SJCRH30 (cell line): ENCODE measurements at regions not wholly inside any gene's neighbourhood (a gene's known extent, or its start where the extent isn't known, plus 50 kb on each side); places are given as distances from the start of the nearest gene placed in this dataset.
A peak's percentile ranks its signal among the peaks of the same experiment; 100 is the strongest.

Experiments used
- DNase-seq, 2 experiments: peaks; one replicate each; pipeline ENCODE4 v3.0.0-alpha.2; 2015 to 2020
- H3K27ac ChIP-seq: fragments of 250-450 bp; sonication (Bioruptor Pico); 2 replicates; pipeline ENCODE4 v1.5.1; 2020; ENCODE audit warnings: mild to moderate bottlenecking, moderate library complexity
- H3K27me3 ChIP-seq: fragments of 250-450 bp; sonication (Bioruptor Pico); 2 replicates; pipeline ENCODE4 v1.5.1; 2020; ENCODE audit warnings: mild to moderate bottlenecking, moderate library complexity
- H3K36me3 ChIP-seq: fragments of 250-450 bp; sonication (Bioruptor Pico); 2 replicates; pipeline ENCODE4 v1.5.1; 2020; ENCODE audit warnings: mild to moderate bottlenecking, moderate library complexity
- H3K4me1 ChIP-seq: fragments of 250-450 bp; sonication (Bioruptor Pico); 2 replicates; pipeline ENCODE4 v1.5.1; 2020; ENCODE audit warnings: mild to moderate bottlenecking, moderate library complexity
- H3K4me3 ChIP-seq: fragments of 250-450 bp; sonication (Bioruptor Pico); 2 replicates; pipeline ENCODE4 v1.5.1; 2020; ENCODE audit warnings: mild to moderate bottlenecking, moderate library complexity
- H3K9me3 ChIP-seq: fragments of 250-450 bp; sonication (Bioruptor Pico); replicated peaks from 2 replicates; pipeline ENCODE4 v1.5.1; 2020; ENCODE audit warnings: mild to moderate bottlenecking, moderate library complexity

GRCh38 chr1:95340061-95340460, 106.1 kb downstream of the RWDD3 start:
- no peaks in the 10 kb centered on the region for H3K27me3 ChIP-seq
- no peaks in the 10 kb centered on the region for H3K36me3 ChIP-seq
- no peak overlapping the region for H3K4me3 ChIP-seq
- peak; percentile 15 to 50 for DNase-seq
- H3K9me3 ChIP-seq: 0 out of 2 replicates have a peak, but pooled peaks cover 2% of the 10 kb centered on the region
- H3K4me1 ChIP-seq: no peaks in the 10 kb centered on the region
- no peak overlapping the region for H3K27ac ChIP-seq

- peak; percentile 24 to 58 for DNase-seq
- Histone ChIP-seq H3K9me3 (no peaks in the 10 kb centered on the region), H3K4me3 (no peak overlapping the region), H3K36me3 (no peaks in the 10 kb centered on the region), H3K27ac (no peak overlapping the region), H3K4me1 (peaks cover 11% of the 10 kb centered on the region), H3K27me3 (no peaks in the 10 kb centered on the region)
Measured at GRCh38 chr1:95352767-95353166, 118.8 kb downstream of the RWDD3 start.

GRCh38 chr1:95353194-95353593, 119.2 kb downstream of the RWDD3 start:
- Histone ChIP-seq H3K27ac (no peak overlapping the region), H3K27me3 (no peaks in the 10 kb centered on the region), H3K9me3 (no peaks in the 10 kb centered on the region), H3K4me3 (no peak overlapping the region), H3K36me3 (no peaks in the 10 kb centered on the region), H3K4me1 (peaks cover 11% of the 10 kb centered on the region)
- peak in 1 of 2 experiments; percentile 21 for DNase-seq

GRCh38 chr1:95364546-95364945, 130.5 kb downstream of the RWDD3 start:
- Histone ChIP-seq H3K27ac (no peak overlapping the region), H3K36me3 (no peaks in the 10 kb centered on the region), H3K4me3 (no peak overlapping the region), H3K4me1 (peaks cover 5% of the 10 kb centered on the region; the same call in 1 of the 2 replicates), H3K27me3 (no peaks in the 10 kb centered on the region), H3K9me3 (no peaks in the 10 kb centered on the region)
- no peak for DNase-seq

GRCh38 chr1:95366498-95366897, 132.5 kb downstream of the RWDD3 start:
- peaks cover 5% of the 10 kb centered on the region; the same call in 1 of the 2 replicates for H3K4me1 ChIP-seq
- H3K27me3 ChIP-seq: no peaks in the 10 kb centered on the region
- H3K36me3 ChIP-seq: no peaks in the 10 kb centered on the region
- no peak for DNase-seq
- no peak overlapping the region for H3K4me3 ChIP-seq
- H3K9me3 ChIP-seq: no peaks in the 10 kb centered on the region
- no peak overlapping the region for H3K27ac ChIP-seq

GRCh38 chr1:95368178-95368577, 134.2 kb downstream of the RWDD3 start:
- Histone ChIP-seq H3K4me1 (peaks cover 1% of the 10 kb centered on the region; the same call in 1 of the 2 replicates), H3K27me3 (no peaks in the 10 kb centered on the region), H3K36me3 (no peaks in the 10 kb centered on the region), H3K27ac (no peak overlapping the region), H3K4me3 (no peak overlapping the region), H3K9me3 (no peaks in the 10 kb centered on the region)
- no peak for DNase-seq

- Histone ChIP-seq H3K27ac (no peak overlapping the region), H3K36me3 (no peaks in the 10 kb centered on the region), H3K4me3 (no peak overlapping the region), H3K9me3 (no peaks in the 10 kb centered on the region), H3K4me1 (no peaks in the 10 kb centered on the region), H3K27me3 (no peaks in the 10 kb centered on the region)
- peak; percentile 13 to 36 for DNase-seq
Measured at GRCh38 chr1:95369985-95370690, 136.1 kb downstream of the RWDD3 start.

GRCh38 chr1:95370691-95371562, 136.9 kb downstream of the RWDD3 start:
- Histone ChIP-seq H3K4me1 (no peaks in the 10 kb centered on the region), H3K27ac (no peak overlapping the region), H3K4me3 (no peak overlapping the region), H3K27me3 (no peaks in the 10 kb centered on the region), H3K9me3 (no peaks in the 10 kb centered on the region), H3K36me3 (no peaks in the 10 kb centered on the region)
- DNase-seq: no peak

GRCh38 chr1:95371666-95372282, 137.8 kb downstream of the RWDD3 start:
- Histone ChIP-seq H3K27me3 (no peaks in the 10 kb centered on the region), H3K4me1 (no peaks in the 10 kb centered on the region), H3K36me3 (no peaks in the 10 kb centered on the region), H3K27ac (no peak overlapping the region), H3K9me3 (no peaks in the 10 kb centered on the region), H3K4me3 (no peak overlapping the region)
- DNase-seq: no peak

GRCh38 chr1:95375174-95375573, 141.2 kb downstream of the RWDD3 start:
- Histone ChIP-seq H3K9me3 (no peaks in the 10 kb centered on the region), H3K36me3 (no peaks in the 10 kb centered on the region), H3K4me1 (no peaks in the 10 kb centered on the region), H3K4me3 (no peak overlapping the region), H3K27ac (no peak overlapping the region), H3K27me3 (no peaks in the 10 kb centered on the region)
- DNase-seq: no peak

GRCh38 chr1:95380909-95381308, 146.9 kb downstream of the RWDD3 start:
- DNase-seq: no peak
- H3K4me1 ChIP-seq: no peaks in the 10 kb centered on the region
- peaks cover 4% of the 10 kb centered on the region; the same call in 1 of the 2 replicates for H3K27me3 ChIP-seq
- no peak overlapping the region for H3K4me3 ChIP-seq
- H3K27ac ChIP-seq: no peak overlapping the region
- no peaks in the 10 kb centered on the region for H3K36me3 ChIP-seq
- no peaks in the 10 kb centered on the region for H3K9me3 ChIP-seq

GRCh38 chr1:95382000-95382786, 148.2 kb downstream of the RWDD3 start:
- DNase-seq: no peak
- Histone ChIP-seq H3K4me1 (no peaks in the 10 kb centered on the region), H3K27ac (no peak overlapping the region), H3K27me3 (peaks cover 4% of the 10 kb centered on the region; the same call in 1 of the 2 replicates), H3K4me3 (no peak overlapping the region), H3K36me3 (no peaks in the 10 kb centered on the region), H3K9me3 (no peaks in the 10 kb centered on the region)

- Histone ChIP-seq H3K4me3 (no peak overlapping the region), H3K36me3 (no peaks in the 10 kb centered on the region), H3K4me1 (no peaks in the 10 kb centered on the region), H3K27me3 (peaks cover 4% of the 10 kb centered on the region; the same call in 1 of the 2 replicates), H3K27ac (no peak overlapping the region), H3K9me3 (no peaks in the 10 kb centered on the region)
- DNase-seq: no peak
Measured at GRCh38 chr1:95383111-95383510, 149.1 kb downstream of the RWDD3 start.

GRCh38 chr1:95384567-95384966, 150.6 kb downstream of the RWDD3 start:
- Histone ChIP-seq H3K9me3 (no peaks in the 10 kb centered on the region), H3K27ac (no peak overlapping the region), H3K36me3 (no peaks in the 10 kb centered on the region), H3K4me3 (no peak overlapping the region), H3K4me1 (no peaks in the 10 kb centered on the region), H3K27me3 (peaks cover 4% of the 10 kb centered on the region; the same call in 1 of the 2 replicates)
- DNase-seq: peak; percentile 58 to 74
